ENCODE measurements at regions not wholly inside any gene's neighbourhood (a gene's known extent, or its start where the extent isn't known, plus 50 kb on each side); places are given as distances from the start of the nearest gene placed in this dataset.

DNA sequence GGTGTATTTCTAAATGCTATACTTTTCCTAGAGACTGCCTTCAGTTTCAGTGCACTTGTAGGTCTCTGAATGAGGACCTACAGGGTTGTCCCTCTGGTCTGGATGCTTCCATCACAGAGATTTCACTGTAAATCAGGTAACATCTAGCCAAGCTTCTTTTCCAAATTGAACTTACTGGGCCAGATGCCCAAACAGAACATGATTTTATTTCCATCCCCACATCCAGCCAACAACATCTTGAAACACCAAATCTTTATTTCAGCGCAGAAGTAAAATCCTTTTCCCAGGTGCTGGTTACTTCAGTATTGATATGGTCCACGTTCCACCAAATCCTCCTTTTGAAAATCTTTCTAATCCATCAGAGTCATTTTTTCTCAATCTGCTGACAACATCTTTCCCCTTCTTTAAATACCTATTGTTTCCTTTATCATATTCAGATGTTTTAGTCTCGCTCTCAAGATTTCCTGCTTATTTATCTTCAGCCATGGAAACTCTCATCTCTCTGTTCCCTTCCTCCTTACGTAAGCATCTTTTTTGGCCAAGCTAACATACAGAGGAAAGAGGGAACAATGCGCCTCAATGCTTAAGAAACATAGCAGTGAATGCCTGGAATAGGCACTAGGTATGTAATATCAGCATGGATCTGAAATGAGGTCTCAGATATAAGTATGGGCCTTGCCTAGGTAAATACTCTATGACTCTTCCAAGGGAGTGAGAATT lies 201.2 kb upstream of the MTNR1B start:
- DNase-seq, result no peak

DNA sequence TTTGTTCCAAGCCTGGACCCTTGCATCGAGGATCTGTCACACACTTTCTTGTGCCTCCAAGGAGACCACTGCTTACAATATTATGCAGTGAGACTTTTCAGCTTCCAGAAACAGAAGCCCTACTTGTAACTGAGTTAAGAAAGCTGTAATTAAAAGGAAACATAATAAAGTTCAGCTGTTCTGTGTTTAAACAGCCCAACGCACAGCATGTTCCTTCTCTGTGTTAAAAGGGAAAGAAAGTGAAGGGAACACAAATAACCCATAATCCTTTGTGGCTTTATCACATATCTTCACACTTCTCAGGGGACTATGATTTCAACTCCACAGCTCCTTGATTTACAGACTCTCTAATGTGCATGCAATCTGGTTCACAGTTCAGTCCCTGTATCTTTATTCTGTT lies 200.3 kb upstream of the MTNR1B start:
- DNase-seq, result no peak

DNA sequence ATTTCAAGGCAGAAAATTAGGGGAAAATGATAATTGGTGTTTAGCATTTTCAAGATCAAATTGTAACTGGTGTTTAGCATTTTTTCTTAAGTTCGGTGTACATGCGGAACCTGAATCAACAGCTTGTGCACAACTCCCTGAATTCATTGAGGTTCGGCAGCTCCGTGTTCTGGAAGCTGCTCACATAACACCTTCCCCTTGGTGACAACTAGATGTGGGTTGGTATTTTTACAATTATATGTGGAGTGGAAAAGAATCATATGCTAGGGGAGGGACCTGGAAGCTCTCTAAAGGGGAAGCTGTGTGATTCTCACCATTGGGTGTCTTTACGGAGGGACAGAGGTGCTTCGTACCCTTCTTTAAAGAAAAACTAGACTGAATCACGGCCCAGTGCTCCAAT lies 199.0 kb upstream of the MTNR1B start:
- no peak for DNase-seq

DNA sequence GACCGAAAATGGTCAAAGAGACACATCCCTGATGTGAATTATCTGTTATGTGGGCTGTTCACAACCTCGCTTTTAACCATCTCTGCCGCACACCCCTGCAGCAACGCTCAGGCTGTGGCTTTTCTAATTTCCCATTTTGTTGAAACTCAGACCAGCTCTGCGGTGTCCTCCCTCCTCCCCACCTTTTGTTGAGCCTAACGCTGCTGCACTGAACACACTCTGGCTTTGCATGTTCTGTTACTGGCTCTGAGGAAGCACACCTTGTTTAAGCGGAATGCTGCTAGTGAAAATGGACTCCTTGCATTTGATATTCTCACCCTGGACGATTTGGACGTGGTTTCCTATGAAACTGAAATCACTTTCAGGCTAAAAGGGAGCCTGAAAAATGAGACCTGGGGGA lies 198.5 kb upstream of the MTNR1B start:
- DNase-seq, result no peak

DNA sequence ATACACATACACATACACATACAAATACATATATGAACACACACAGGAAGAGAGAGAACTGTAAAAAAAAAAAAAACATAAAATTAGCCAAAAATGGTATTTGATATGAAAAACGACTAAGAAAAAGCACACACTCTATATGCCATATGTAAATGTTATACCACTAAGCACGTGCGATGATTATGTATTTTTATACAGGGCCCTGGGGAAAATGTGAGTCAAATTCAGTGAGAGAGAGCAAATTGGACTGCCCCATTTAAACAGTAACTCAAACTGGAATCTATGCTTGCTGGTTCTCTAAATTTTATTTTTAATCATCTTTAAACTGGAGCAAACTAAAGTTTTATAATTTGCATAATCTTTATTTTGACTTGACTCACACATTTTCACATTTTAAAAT lies 197.8 kb upstream of the MTNR1B start:
- no peak for DNase-seq

DNA sequence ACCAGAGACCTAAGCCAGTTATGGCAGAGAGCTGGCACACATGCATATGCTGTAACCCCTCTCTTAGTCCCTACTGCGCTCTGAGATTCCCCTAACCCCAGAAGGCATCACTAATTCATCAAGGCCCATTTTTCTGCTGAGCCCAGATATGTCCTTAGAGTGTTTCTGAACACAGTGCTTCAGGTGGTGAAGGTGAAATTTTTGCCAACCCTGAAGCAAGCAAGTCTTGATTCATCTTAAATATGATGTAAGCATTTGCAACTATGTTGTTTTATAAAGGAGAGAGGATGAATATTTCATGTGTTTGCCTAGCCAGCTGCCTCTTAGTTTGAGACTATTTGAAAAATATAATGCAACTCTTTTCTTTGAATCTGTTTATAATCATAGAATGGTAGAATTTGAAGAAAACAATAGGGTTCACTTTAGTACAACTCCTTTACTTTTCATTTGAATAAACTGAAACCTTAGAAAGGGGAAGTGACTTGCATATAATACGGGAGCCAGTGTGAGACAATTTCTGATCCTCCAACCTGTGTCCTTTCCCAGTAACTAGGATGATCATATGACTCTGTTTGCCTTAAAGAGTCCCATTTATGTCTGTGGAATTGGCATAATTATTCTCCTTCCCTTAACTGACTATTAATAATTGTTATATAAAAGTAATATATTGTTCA lies 194.3 kb upstream of the MTNR1B start:
- DNase-seq, result no peak

DNA sequence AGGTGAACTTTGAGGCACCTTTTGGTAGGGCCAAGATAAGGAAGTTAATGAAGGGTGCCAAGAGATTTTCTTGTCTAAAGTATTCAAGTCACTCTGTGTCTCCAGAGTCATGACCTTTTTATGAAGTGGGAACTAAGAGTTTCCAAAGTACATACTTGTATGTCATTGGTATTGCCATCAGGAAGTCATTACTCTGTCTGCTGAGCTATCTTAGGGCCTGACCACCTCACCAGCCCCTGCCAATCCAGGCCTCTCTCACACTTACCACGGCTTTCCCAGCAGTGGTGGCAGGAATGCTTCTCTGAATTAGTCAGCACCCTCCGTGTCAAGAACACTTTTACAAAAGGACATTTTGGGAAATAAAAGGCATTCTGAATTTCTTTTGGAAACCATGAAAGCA lies 192.8 kb upstream of the MTNR1B start:
- DNase-seq, result no peak

DNA sequence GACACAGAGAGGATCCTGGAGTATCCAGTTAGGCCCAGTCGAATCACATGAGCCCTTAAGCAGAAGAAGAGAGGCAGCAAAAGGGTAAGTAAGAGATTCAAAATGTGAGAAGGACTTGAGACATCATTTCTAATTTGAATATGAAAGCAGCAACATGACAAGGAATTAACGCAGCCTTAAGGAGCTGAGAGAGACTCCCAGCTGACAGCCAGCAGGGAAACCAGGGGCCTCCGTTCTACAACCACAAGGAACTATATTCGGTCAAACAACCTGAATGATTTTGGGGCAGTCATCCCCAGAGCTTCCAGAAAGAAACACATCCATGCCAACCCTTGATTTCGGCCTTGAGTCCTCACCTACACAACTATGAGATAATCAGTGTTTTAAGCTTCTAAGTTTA lies 189.7 kb upstream of the MTNR1B start:
- no peak for DNase-seq

DNA sequence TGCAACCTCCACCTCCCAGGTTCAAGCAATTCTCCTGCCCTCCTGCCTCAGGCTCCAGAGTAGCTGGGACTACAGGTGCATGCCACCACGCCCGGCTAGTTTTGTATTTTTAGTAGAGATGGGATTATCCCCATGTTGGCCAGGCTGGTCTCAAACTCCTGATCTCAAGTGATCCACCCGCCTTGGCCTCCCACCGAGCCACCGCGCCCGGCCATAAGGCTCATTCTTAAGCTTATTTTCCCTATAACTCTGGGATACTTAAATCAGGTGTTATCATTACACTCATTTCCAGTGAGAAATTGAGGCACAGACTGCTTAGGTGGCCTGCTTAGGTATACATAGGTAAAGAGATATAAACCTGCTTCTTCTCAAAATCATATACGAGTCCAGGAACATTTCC lies 188.3 kb upstream of the MTNR1B start:
- no peak for DNase-seq

DNA sequence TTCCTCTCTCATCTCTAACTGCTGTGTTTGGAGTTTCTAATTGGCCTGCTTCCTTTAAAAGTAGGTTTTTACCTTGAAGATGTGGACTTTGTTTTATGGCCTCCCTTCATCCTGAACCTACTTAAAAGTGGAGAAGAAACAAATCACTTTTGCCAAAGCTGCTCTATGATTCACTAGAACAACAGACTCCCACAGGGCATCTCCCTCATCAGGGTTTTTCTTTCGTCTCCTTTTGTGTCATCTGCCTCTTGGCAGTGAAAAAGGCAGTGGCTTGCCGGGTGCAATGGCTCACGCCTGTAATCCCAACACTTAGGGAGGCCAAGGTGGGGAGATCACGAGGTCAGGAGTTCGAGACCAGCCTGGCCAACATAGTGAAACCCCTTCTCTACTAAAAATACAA lies 186.6 kb upstream of the MTNR1B start:
- DNase-seq, result no peak

DNA sequence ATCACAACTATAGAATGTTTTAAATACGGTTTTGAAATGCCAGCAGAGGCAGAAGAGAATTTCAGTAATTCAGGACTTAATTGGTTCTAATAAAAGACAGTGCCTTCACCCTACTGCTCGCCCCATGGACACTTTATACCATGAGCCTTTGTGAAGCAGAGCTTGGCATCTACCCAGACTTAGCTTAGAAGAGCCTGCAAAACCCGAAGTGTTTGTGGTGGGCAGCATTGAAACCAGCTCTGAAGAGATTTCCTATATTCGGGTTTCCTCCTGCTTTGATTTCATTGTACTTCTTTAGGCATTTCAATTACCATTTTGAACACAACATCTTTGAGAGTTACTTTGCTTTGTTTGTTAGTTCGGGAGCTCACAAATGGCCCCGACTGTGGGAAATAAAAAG lies 185.1 kb upstream of the MTNR1B start:
- no peak for DNase-seq

DNA sequence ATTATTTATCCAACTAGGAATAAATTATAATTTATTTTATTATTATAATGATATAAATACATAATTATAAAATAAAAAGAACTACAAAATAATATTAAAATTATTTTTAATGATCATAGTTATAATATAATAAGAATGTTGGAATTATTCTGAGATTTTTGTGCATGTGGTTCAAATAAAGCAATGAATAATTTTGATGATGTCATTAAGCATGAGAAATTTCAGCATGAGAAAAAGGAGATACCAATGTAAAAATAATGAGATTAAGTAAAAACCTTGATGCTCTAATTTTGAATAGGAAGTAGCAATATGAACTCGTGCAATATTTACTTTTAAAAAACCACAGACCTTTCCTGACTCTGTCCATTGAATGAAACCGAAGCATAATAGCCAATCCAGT lies 181.8 kb upstream of the MTNR1B start:
- no peak for DNase-seq

DNA sequence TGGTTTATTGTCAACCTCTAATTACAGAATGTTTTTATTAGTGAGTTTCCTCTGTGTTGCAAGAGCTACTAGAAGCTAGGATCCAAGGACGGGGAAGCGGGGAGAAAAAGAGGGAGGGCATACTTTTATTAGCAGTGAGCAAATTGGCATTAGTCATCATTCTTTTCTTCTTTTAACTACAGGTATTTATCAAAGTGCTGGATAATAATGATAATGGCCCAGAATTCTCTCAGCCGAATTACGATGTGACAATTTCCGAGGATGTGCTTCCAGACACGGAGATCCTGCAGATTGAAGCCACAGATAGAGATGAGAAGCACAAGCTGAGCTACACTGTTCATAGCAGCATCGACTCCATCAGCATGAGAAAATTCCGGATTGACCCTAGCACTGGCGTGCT lies 179.7 kb upstream of the MTNR1B start:
- no peak for DNase-seq

DNA sequence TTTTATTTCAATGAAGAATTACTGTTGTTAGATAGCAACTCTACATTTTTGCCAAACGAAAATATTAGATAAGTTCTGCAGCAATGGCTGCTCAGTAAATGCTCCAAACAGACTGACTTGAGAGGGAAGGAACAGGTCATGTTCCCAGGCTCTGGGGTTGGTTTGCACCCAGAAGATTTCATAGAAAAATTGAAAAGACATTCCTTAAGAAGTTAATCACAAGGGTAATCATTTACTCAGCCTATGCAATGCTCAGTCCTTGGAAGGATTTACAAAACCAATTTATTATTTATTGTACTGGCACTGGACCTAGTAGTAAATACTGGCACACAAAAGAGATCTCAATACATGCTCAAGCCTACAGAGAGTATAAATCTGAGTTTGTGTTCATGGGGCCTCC lies 179.1 kb upstream of the MTNR1B start:
- DNase-seq, result no peak

DNA sequence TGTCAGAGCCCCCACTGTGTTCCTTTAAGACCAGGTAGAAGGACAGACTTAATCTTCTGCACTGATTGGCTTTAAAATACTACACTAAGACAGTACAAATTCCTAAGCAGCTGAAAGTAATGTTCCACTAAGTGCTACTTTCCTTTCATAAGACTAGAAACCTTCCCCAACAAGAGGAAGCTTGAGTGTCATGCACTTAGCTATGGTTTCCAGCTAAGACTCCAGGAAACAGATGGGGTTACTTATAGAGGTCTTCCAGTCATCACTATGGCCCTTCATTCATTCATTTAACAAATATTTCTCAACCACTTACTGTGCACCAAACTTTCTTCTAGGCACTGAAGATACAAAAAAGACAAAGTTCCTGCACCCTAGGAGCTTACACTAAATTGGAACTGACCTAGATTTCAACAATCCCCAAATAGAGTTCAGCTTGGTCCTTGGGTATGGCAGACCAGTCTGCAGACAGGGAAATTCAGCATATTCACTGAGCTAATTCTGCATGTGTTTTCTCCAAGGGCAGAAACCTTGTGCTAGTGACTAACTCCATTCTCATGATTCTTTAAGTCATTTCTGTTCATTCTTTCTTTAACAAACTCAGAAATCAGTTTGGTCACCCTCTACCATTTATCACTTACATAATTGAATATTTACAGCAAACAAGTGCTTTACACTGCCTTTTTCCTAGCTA lies 178.4 kb upstream of the MTNR1B start:
- no peak for DNase-seq

DNA sequence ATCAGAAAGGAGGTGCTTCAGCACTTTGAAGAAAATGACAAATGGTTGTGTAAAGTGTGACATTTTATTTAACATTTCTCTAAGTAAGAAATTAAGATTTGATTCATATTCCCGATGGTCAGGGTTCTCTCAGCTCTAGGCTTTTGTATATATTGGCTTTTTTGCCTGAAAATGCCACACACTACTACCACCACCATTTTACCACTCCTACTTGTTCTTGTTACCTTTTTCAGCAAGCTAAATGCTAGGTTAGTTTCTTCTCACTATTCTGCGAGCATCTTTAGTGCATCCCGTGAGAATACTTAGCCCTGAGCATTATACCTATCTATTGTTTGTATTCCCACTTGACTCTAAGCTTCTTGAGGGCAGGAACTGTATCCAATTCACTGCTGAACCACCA lies 177.6 kb upstream of the MTNR1B start:
- no peak for DNase-seq

DNA sequence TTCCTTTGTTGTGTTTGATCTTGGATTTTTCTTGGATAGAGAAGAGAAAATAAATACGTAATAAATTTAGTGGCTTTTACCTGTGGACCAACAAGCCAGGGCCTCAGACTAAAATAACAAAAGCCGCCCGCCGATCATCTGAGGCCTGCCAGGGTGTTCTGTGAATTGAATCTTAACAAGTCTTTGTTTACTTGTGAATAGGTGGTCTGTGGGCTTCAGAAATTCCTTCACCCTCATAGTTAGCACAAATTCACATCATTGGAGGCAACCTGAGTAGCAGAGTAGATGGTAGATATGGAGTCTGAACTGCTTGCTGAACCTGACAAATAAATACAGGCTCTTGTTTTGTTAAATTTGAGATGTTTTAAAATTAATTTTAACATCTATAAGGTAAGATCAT lies 176.3 kb upstream of the MTNR1B start:
- DNase-seq, result no peak

DNA sequence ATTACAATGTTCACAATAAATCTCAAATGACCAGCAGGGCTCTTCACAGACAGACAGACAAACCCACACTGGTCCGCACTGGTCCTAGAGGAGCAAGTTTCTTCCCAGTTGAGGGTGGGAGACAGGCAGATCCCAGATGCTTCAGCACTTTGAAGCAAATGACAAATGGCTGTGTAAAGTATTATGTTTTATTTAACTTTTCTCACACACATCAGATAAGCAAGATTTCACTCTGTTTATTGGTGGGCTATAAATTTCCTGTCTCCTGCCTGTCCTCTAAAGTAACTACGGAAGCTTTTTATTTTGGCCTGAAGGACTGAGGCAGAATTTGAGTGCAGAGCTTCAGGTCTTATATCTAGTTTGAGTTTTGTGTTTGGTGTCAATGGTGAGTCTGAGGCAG lies 174.7 kb upstream of the MTNR1B start:
- no peak for DNase-seq

DNA sequence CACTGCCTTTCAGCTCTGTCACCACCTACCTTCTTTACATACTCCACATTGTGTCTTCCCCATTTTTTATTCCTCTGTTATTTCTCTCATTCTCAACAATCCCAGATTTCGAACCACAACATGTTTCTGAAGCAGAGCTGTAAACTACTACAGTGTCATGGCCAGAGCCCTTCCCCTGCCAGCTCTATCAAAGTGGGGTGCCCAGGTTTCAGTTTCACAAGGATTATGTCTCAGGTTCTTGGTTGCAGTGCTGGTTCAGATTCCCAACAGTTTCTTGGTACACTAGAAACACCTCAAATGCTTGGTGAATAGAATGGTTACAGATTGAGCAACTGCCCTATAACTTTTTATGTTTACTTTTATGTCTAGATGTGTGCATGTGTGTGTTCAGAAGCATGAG lies 172.7 kb upstream of the MTNR1B start:
- DNase-seq, result no peak

DNA sequence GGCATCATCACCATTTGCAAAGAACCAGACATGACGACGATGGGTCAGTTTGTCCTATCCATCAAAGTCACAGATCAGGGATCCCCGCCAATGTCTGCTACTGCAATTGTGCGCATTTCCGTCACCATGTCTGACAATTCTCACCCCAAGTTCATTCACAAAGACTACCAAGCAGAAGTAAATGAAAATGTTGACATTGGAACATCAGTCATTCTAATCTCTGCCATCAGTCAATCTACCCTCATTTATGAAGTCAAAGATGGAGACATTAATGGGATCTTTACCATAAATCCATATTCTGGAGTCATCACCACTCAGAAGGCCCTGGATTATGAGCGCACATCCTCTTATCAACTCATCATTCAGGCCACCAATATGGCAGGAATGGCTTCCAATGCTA lies 171.6 kb upstream of the MTNR1B start:
- DNase-seq, result no peak

DNA sequence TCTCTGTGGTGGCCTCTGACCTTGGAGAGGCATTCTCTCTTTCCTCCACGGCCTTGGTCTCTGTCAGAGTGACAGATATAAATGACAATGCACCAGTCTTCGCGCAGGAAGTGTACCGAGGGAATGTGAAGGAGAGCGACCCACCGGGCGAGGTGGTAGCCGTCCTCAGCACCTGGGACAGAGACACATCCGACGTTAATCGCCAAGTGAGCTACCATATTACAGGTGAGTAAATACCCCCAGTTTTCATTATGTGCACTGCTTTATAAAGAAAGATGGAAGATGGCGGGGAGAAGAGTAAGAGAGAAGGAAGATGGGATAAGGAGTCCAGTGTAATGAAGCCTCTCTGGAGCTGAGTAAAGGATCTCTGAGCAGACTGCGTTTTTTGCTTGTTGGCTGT lies 167.8 kb upstream of the MTNR1B start:
- no peak for DNase-seq

DNA sequence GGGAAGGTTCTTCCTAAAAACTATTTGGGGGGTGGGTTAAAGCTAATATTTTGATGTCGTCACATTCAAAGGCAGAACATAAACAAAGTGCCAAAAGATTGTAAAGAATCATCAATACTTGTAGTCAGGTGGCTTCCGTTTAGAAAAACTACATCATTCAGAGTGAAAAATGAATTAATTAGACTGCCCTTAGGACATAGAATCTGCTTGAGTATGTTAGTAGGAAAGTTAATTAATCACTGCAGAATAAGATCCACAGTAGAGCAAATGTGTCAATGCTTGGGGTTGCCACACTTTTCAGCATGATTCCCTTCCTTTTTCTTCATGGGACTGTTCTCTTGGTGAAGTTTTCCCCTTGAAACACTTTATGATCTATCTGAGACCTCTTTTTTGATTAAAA lies 166.8 kb upstream of the MTNR1B start:
- no peak for DNase-seq

DNA sequence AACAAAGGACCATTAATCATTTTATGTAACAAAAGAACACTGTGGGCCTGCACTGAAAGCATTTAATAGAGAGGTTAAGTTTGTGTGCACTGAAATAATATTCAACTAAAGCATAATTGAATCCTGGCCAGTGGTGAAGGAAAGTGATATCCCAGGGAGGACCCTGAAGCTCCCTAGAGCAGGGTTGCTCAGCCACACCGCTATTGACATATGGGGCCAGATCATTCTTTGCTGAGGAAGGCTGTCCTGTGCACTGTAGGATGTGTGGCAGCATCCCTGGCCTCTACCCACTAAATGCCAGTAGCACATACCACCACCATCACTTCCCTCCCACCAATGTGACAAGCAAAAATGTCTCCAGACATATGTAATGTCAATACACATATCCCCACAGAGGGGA lies 166.1 kb upstream of the MTNR1B start:
- no peak for DNase-seq

DNA sequence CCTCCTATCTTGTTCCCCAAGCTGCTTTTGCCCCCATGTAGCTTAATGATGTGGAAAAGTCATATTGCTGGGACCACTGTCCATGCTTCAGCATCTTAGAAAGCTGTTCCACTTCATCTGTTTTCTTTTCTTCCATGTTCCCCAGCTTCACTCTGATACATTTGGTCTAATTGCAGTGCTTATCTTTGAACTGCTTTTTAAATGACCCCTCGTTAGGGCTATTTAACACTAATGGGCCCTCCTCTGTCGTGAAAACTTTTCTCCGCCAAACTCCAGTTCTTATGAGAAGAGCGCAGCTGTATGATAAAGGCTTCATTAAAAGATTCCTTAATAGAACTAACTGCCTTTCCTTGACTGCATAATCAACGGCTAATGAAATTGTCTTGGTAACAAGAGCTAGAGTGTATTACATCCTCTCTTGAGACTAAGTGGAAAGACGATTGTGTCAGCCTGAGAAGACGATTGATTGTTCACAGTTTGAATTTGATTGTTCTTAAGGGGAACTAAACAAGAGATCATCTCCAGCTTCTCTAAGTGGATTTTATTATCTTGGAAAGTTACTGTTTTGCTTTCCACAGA lies 165.0 kb upstream of the MTNR1B start:
- no peak for DNase-seq

Measured in CD4-positive, alpha-beta T cell treated with Interleukin-10 for 1 hour (primary cell).